ENCODE measurements at regions not wholly inside any gene's neighbourhood (a gene's known extent, or its start where the extent isn't known, plus 50 kb on each side); places are given as distances from the start of the nearest gene placed in this dataset.
"Not testable (repeated sequence)": the region's sequence is repeated elsewhere in the genome, so short reads cannot be mapped to it uniquely, and the experiment has no call there.

- no peak overlapping the region for H3K27ac Mint-ChIP-seq
- intact Hi-C loops (cut with micrococcal nuclease), result no loop called here
- H3K4me3 Mint-ChIP-seq, result no peak overlapping the region
- ATAC-seq (ENCODE audit: low read depth) (no peak), DNase-seq (no peak)
- ChIA-PET CTCF (no interaction called here), POLR2A (no interaction called here)
- H3K27me3 Mint-ChIP-seq, result no peaks in the 10 kb centered on the region
- H3K4me1 Mint-ChIP-seq, result no peaks in the 10 kb centered on the region
- peaks cover 20% of the 10 kb centered on the region for H3K9me3 Mint-ChIP-seq
- peaks cover 89% of the 10 kb centered on the region for H3K36me3 Mint-ChIP-seq (ENCODE audit: low read depth)
- no peak for TF ChIP-seq CTCF (IDR thresholded peaks at IDR 0.05)
Measured at GRCh38 chrX:65073233-65073632, 97.0 kb upstream of the ZC4H2 start.

- ChIA-PET POLR2A (no interaction called here), CTCF (no interaction called here)
- TF ChIP-seq CTCF (IDR thresholded peaks at IDR 0.05), result no peak
- H3K4me3 Mint-ChIP-seq, result no peak overlapping the region
- H3K27me3 Mint-ChIP-seq, result no peaks in the 10 kb centered on the region
- peaks cover 88% of the 10 kb centered on the region for H3K36me3 Mint-ChIP-seq (ENCODE audit: low read depth)
- no peak for DNase-seq
- no peak for ATAC-seq (ENCODE audit: low read depth)
- H3K4me1 Mint-ChIP-seq, result no peaks in the 10 kb centered on the region
- intact Hi-C loops (cut with micrococcal nuclease), result no loop called here
- no peak overlapping the region for H3K27ac Mint-ChIP-seq
- peaks cover 18% of the 10 kb centered on the region for H3K9me3 Mint-ChIP-seq
Measured at GRCh38 chrX:65072590-65072989, 96.3 kb upstream of the ZC4H2 start.

DNA sequence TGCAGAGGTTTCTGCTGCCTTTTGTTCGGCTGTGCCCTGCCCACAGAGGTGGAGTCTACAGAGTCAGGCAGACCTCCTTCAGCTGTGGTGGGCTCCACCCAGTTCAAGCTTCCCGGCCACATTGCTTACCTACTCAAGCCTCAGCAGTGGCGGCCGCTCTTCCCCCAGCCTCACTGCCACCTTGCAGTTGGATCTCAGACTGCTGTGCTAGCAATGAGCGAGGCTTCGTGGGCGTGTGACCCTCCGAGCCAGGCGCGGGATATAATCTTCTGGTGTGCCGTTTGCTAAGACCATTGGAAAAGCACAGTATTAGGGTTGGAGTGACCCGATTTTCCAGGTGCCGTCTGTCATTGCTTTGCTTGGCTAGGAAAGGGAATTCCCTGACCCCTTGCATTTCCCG, 82.4 kb upstream of the ZC4H2 start:
- H3K27ac Mint-ChIP-seq; CTCF ChIA-PET; H3K4me1 Mint-ChIP-seq; ATAC-seq (ENCODE audit: low read depth); POLR2A ChIA-PET; H3K4me3 Mint-ChIP-seq; intact Hi-C loops (cut with micrococcal nuclease); DNase-seq; H3K27me3 Mint-ChIP-seq; H3K9me3 Mint-ChIP-seq: not testable (repeated sequence)
- peaks cover 57% of the 10 kb centered on the region for H3K36me3 Mint-ChIP-seq (ENCODE audit: low read depth)

- H3K9me3 Mint-ChIP-seq, result peaks cover 9% of the 10 kb centered on the region
- POLR2A ChIA-PET, result no interaction called here
- no peak for TF ChIP-seq CTCF (IDR thresholded peaks at IDR 0.05)
- intact Hi-C loops (cut with micrococcal nuclease), result no loop called here
- CTCF ChIA-PET, result no interaction called here
- no peak overlapping the region for H3K4me3 Mint-ChIP-seq
- no peak for DNase-seq
- peaks cover 22% of the 10 kb centered on the region for H3K36me3 Mint-ChIP-seq (ENCODE audit: low read depth)
- no peaks in the 10 kb centered on the region for H3K27me3 Mint-ChIP-seq
- H3K27ac Mint-ChIP-seq, result no peak overlapping the region
- no peak for ATAC-seq (ENCODE audit: low read depth)
- peaks cover 6% of the 10 kb centered on the region for H3K4me1 Mint-ChIP-seq
Measured at GRCh38 chrX:65045001-65045400, 68.8 kb upstream of the ZC4H2 start.

- Mint-ChIP-seq H3K36me3 (ENCODE audit: low read depth) (peaks cover 4% of the 10 kb centered on the region), H3K4me3 (peak overlapping the region; percentile 94), H3K27me3 (no peaks in the 10 kb centered on the region), H3K9me3 (no peaks in the 10 kb centered on the region), H3K27ac (peak overlapping the region; percentile 92), H3K4me1 (peaks cover 14% of the 10 kb centered on the region)
- intact Hi-C loops (cut with micrococcal nuclease), result loop anchor here (2.0 to 5.0 kb wide), 3 partner anchors 193 to 1475 kb away; partner anchors contain the start of gene LAS1L
- no peak for TF ChIP-seq CTCF (IDR thresholded peaks at IDR 0.05)
- ChIA-PET CTCF (interaction anchor here (0.9 kb wide), 1 partner anchor 60 kb away, joined by 3 read pairs; no protein-coding TSS in a partner anchor), POLR2A (interaction anchor here (1.6 to 2.2 kb wide), 2 partner anchors 59 to 499 kb away, joined by 9 to 12 read pairs; partner anchors contain the start of genes LAS1L and ZC4H2)
- DNase-seq (no peak), ATAC-seq (ENCODE audit: low read depth) (peak; percentile 32)
Measured at GRCh38 chrX:65035446-65035770, 59.2 kb upstream of the ZC4H2 start.

All from activated B cell treated with CpG ODN at 0.5 μM for 24 hours (primary cell).